WTC11 (cell line): ENCODE measurements at regions not wholly inside any gene's neighbourhood (a gene's known extent, or its start where the extent isn't known, plus 50 kb on each side); places are given as distances from the start of the nearest gene placed in this dataset.

Experiments
- ATAC-seq: fragments of 200-7000 bp; cut with Tn5 transposase; 2 replicates; pipeline ENCODE4 v1.10.0; 2021; ENCODE audit warnings: mild to moderate bottlenecking, moderate library complexity
- CTCF ChIA-PET: fragments of 300-600 bp; sonication (Branson Sonifier 250); formaldehyde crosslinking; loops from one replicate; lab custom pipeline; 2021; ENCODE audit warnings: antibody characterized with exemption; lab: Charles Lee
- POLR2A ChIA-PET: fragments of 350-600 bp; sonication (Branson Sonifier 250); formaldehyde crosslinking; loops from one replicate; lab custom pipeline; 2021; ENCODE audit warnings: antibody characterized with exemption; lab: Charles Lee
- DNase-seq: peaks from one replicate; pipeline ENCODE4 v3.0.0; 2021; ENCODE audit warnings: low spot score
- H3K27ac Mint-ChIP-seq: 2 replicates; pipeline ENCODE4 v1.8.0; 2021; ENCODE audit warnings: mixed read lengths
- H3K27me3 Mint-ChIP-seq: 2 replicates; pipeline ENCODE4 v1.8.0; 2021; ENCODE audit warnings: low read depth, mild to moderate bottlenecking, moderate library complexity, mixed read lengths
- H3K36me3 Mint-ChIP-seq: 2 replicates; pipeline ENCODE4 v1.8.0; 2021; ENCODE audit warnings: mixed read lengths
- H3K4me1 Mint-ChIP-seq: 2 replicates; pipeline ENCODE4 v1.8.0; 2022; ENCODE audit warnings: mixed read lengths
- H3K4me3 Mint-ChIP-seq: 2 replicates; pipeline ENCODE4 v1.8.0; 2021; ENCODE audit warnings: mild to moderate bottlenecking, moderate library complexity, mixed read lengths
- H3K9me3 Mint-ChIP-seq: 2 replicates; pipeline ENCODE4 v1.8.0; 2021; ENCODE audit warnings: mixed read lengths
- AFF4 ChIP-seq: sonication (generic); formaldehyde crosslinking; IDR thresholded peaks from 2 replicates; pipeline ENCODE4 v1.8.1; 2023; ENCODE audit warnings: mild to moderate bottlenecking, missing genetic modification reagents, borderline replicate concordance
- ARID4B ChIP-seq: sonication (generic); formaldehyde crosslinking; IDR thresholded peaks from 2 replicates; pipeline ENCODE4 v1.8.0; 2023; ENCODE audit warnings: missing genetic modification reagents, mild to moderate bottlenecking, borderline replicate concordance
- ATF2 ChIP-seq: sonication (generic); formaldehyde crosslinking; IDR thresholded peaks from 2 replicates; pipeline ENCODE4 v1.8.1; 2022; ENCODE audit warnings: low read depth, missing genetic modification reagents, borderline replicate concordance
- CTCF ChIP-seq: fragments of 200-600 bp; IDR thresholded peaks from 2 replicates; pipeline ENCODE4 v1.8.0; 2022; ENCODE audit warnings: antibody characterized with exemption
- ERG ChIP-seq: fragments of 250-450 bp; sonication (Bioruptor Pico); IDR thresholded peaks from 2 replicates; pipeline ENCODE4 v1.8.0; 2021; ENCODE audit warnings: mild to moderate bottlenecking
- FOXJ3 ChIP-seq: sonication (generic); formaldehyde crosslinking; IDR thresholded peaks from 2 replicates; pipeline ENCODE4 v1.9.0; 2021; ENCODE audit warnings: missing genetic modification reagents, mild to moderate bottlenecking, borderline replicate concordance
- FOXK1 ChIP-seq: sonication (generic); formaldehyde crosslinking; IDR thresholded peaks from 2 replicates; pipeline ENCODE4 v1.8.0; 2022; ENCODE audit warnings: mild to moderate bottlenecking, moderate library complexity, missing genetic modification reagents
- FOXP1 ChIP-seq: sonication (generic); formaldehyde crosslinking; IDR thresholded peaks from 2 replicates; pipeline ENCODE4 v1.8.0; 2022; ENCODE audit warnings: missing genetic modification reagents, mild to moderate bottlenecking, moderate library complexity, borderline replicate concordance
- GTF2I ChIP-seq: fragments of 250-450 bp; sonication (Bioruptor Pico); conservative IDR thresholded peaks from 2 replicates; pipeline ENCODE4 v1.4.0; 2021; ENCODE audit warnings: mild to moderate bottlenecking
- MXD4 ChIP-seq: fragments of 250-450 bp; sonication (Bioruptor Pico); IDR thresholded peaks from 2 replicates; pipeline ENCODE4 v1.8.0; 2021; ENCODE audit warnings: mild to moderate bottlenecking, moderate library complexity, borderline replicate concordance
- NFYB ChIP-seq: sonication (generic); formaldehyde crosslinking; conservative IDR thresholded peaks from 2 replicates; pipeline ENCODE4 v1.8.0; 2022; ENCODE audit warnings: low read depth, missing genetic modification reagents
- OVOL2 ChIP-seq: fragments of 250-450 bp; sonication (Bioruptor Pico); IDR thresholded peaks from 2 replicates; pipeline ENCODE4 v1.9.0; 2021; ENCODE audit warnings: mild to moderate bottlenecking, borderline replicate concordance
- TCF7 ChIP-seq: sonication (generic); formaldehyde crosslinking; IDR thresholded peaks from 2 replicates; pipeline ENCODE4 v1.8.0; 2022; ENCODE audit warnings: mild to moderate bottlenecking, low read depth, missing genetic modification reagents, moderate library complexity
- ZNF121 ChIP-seq: sonication (generic); formaldehyde crosslinking; IDR thresholded peaks from 2 replicates; pipeline ENCODE4 v1.8.0; 2023; ENCODE audit warnings: missing genetic modification reagents
- ZNF232 ChIP-seq: sonication (generic); formaldehyde crosslinking; IDR thresholded peaks from 2 replicates; pipeline ENCODE4 v1.8.0; 2022; ENCODE audit warnings: mild to moderate bottlenecking, missing genetic modification reagents
- ZNF317 ChIP-seq: sonication (generic); formaldehyde crosslinking; IDR thresholded peaks from 2 replicates; pipeline ENCODE4 v1.8.1; 2023; ENCODE audit warnings: low read depth, mild to moderate bottlenecking, moderate library complexity, missing genetic modification reagents, borderline replicate concordance
- ZNF396 ChIP-seq: fragments of 250-450 bp; sonication (Bioruptor Pico); IDR thresholded peaks from 2 replicates; pipeline ENCODE4 v1.8.0; 2021; ENCODE audit warnings: mild to moderate bottlenecking, moderate library complexity, borderline replicate concordance

DNA sequence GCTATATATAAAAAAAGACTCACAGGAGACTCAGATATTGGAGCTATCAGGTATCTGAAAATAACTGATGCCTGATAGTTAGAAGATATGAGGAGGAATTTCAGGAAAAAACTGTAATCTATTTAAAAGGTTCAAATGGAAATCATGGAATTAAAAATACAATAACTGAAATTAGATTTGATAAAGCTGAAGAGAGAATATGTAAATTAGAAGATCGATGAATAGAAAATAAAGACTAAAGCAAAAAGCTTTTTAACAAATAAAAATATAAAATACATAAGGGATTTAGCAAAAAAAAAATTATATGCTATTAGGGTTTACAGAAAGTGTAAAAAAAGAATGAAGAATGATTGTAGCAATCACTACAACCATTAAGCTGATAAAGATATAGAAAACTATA lies 679.8 kb upstream of the LMCD1 start:
- ChIA-PET POLR2A (no interaction called here), CTCF (no interaction called here)
- DNase-seq: no peak
- no peaks in the 10 kb centered on the region; the same call in 1 of the 2 replicates for H3K27me3 Mint-ChIP-seq
- H3K9me3 Mint-ChIP-seq: peaks cover 42% of the 10 kb centered on the region
- H3K4me1 Mint-ChIP-seq: no peaks in the 10 kb centered on the region
- no peak for TF ChIP-seq FOXJ3 (CRISPR knock-in tag)
- H3K36me3 Mint-ChIP-seq: peaks cover 27% of the 10 kb centered on the region
- H3K4me3 Mint-ChIP-seq: no peak overlapping the region
- ATAC-seq: no peak
- H3K27ac Mint-ChIP-seq: no peak overlapping the region

- no peak overlapping the region for H3K4me3 Mint-ChIP-seq
- ChIA-PET POLR2A (no interaction called here), CTCF (no interaction called here)
- H3K27me3 Mint-ChIP-seq: no peaks in the 10 kb centered on the region
- H3K9me3 Mint-ChIP-seq: peaks cover 3% of the 10 kb centered on the region; the same call in 1 of the 2 replicates
- no peaks in the 10 kb centered on the region for H3K36me3 Mint-ChIP-seq
- H3K27ac Mint-ChIP-seq: no peak overlapping the region
- ATAC-seq: no peak
- H3K4me1 Mint-ChIP-seq: peaks cover under 1% of the 10 kb centered on the region; the same call in 1 of the 2 replicates
- no peak for DNase-seq
- TF ChIP-seq FOXP1 (no peak), FOXJ3 (CRISPR knock-in tag) (no peak), OVOL2 (CRISPR knock-in tag) (no peak), MXD4 (CRISPR knock-in tag) (no peak), NFYB (no peak), GTF2I (CRISPR knock-in tag) (no peak), ZNF317 (no peak), ERG (no peak), FOXK1 (CRISPR knock-in tag) (no peak), TCF7 (no peak), CTCF (no peak), ZNF121 (no peak), ATF2 (CRISPR knock-in tag) (no peak), AFF4 (no peak), ZNF232 (CRISPR knock-in tag) (no peak), ARID4B (CRISPR knock-in tag) (no peak), ZNF396 (CRISPR knock-in tag) (no peak)
These were observed 660.2 kb upstream of the LMCD1 start for GRCh38 chr3:7841451-7841850.
